PC-3 (cell line): ENCODE measurements at regions not wholly inside any gene's neighbourhood (a gene's known extent, or its start where the extent isn't known, plus 50 kb on each side); places are given as distances from the start of the nearest gene placed in this dataset.
"Not testable (repeated sequence)": the region's sequence is repeated elsewhere in the genome, so short reads cannot be mapped to it uniquely, and the experiment has no call there.

Experiments used
- ATAC-seq: fragments of 200-7000 bp; cut with Tn5 transposase; 2 replicates; pipeline ENCODE4 v1.9.1; 2020; ENCODE audit warnings: mild to moderate bottlenecking, moderate library complexity
- BruUV-seq: library from RNA; stranded (reverse); fragments of 400-500 nt; replicated peaks from 2 replicates; lab custom pipeline; 2021; lab: Mats Ljungman, UMichigan
- CTCF ChIA-PET: fragments of 300-600 bp; sonication (Branson Sonifier 250); formaldehyde crosslinking; loops from one replicate; lab custom pipeline; 2022; ENCODE audit warnings: antibody characterized with exemption; lab: Charles Lee
- POLR2A ChIA-PET: fragments of 300-600 bp; sonication (Branson Sonifier 250); formaldehyde crosslinking; loops from one replicate; lab custom pipeline; 2022; ENCODE audit warnings: antibody characterized with exemption; ENCODE audit not compliant: unreplicated experiment; lab: Charles Lee
- DNase-seq: peaks from one replicate; pipeline ENCODE4 v3.0.0-alpha.2; 2015
- H2AFZ ChIP-seq: fragments of 300-600 bp; sonication (generic); 2 replicates; pipeline ENCODE4 v1.6.0; 2016; ENCODE audit warnings: antibody characterized with exemption, low read length
- H3F3A ChIP-seq: fragments of 300-600 bp; sonication (generic); one replicate; pipeline ENCODE4 v1.6.0; 2017; ENCODE audit warnings: antibody characterized with exemption, low read length, control low read depth, mild to moderate bottlenecking; ENCODE audit not compliant: unreplicated experiment
- H3K27ac ChIP-seq: fragments of 300-600 bp; sonication (generic); 2 replicates; pipeline ENCODE4 v1.5.1; 2016; ENCODE audit warnings: mild to moderate bottlenecking, low read length
- H3K27me3 ChIP-seq: fragments of 300-600 bp; sonication (generic); 2 replicates; pipeline ENCODE4 v1.6.1; 2016; ENCODE audit warnings: low read length, mixed read lengths
- H3K36me3 ChIP-seq: fragments of 300-600 bp; sonication (generic); 2 replicates; pipeline ENCODE4 v1.6.1; 2016; ENCODE audit warnings: low read depth, mixed run types, low read length, mixed read lengths
- H3K4me1 ChIP-seq: fragments of 300-600 bp; sonication (generic); 2 replicates; pipeline ENCODE4 v1.5.1; 2016; ENCODE audit warnings: low read length; ENCODE audit not compliant: insufficient read depth
- H3K4me2 ChIP-seq: fragments of 300-600 bp; sonication (generic); 2 replicates; pipeline ENCODE4 v1.6.0; 2016; ENCODE audit warnings: low read length
- H3K4me3 ChIP-seq: fragments of 300-600 bp; sonication (generic); 2 replicates; pipeline ENCODE4 v1.5.1; 2016; ENCODE audit warnings: mild to moderate bottlenecking, low read length, mixed read lengths
- H3K79me2 ChIP-seq: fragments of 300-600 bp; sonication (generic); 2 replicates; pipeline ENCODE4 v1.6.1; 2017; ENCODE audit warnings: low read length, mixed read lengths
- H3K9ac ChIP-seq: fragments of 300-600 bp; sonication (generic); 2 replicates; pipeline ENCODE4 v1.6.0; 2016; ENCODE audit warnings: mild to moderate bottlenecking, low read length
- H3K9me2 ChIP-seq: fragments of 300-600 bp; sonication (generic); replicated peaks from 2 replicates; pipeline ENCODE4 v1.6.1; 2016; ENCODE audit warnings: mixed run types, low read length, mixed read lengths
- H3K9me3 ChIP-seq: fragments of 300-600 bp; sonication (generic); 2 replicates; pipeline ENCODE4 v1.6.1; 2016; ENCODE audit warnings: low read length, mixed read lengths
- H4K20me1 ChIP-seq: fragments of 300-600 bp; sonication (generic); 2 replicates; pipeline ENCODE4 v1.6.1; 2016; ENCODE audit warnings: low read length, mixed read lengths
- CTCF ChIP-seq: fragments of 300-600 bp; sonication (generic); conservative IDR thresholded peaks from 2 replicates; pipeline ENCODE4 v1.5.1; 2017; ENCODE audit warnings: antibody characterized with exemption, low read depth, mild to moderate bottlenecking, low read length
- EZH2 ChIP-seq: fragments of 300-600 bp; sonication (generic); IDR thresholded peaks from one replicate; pipeline ENCODE4 v1.6.1; 2017; ENCODE audit warnings: antibody characterized with exemption, mild to moderate bottlenecking, low read length; ENCODE audit not compliant: unreplicated experiment
- EZH2phosphoT487 ChIP-seq: fragments of 300-600 bp; sonication (generic); IDR thresholded peaks from 2 replicates; pipeline ENCODE4 v1.6.1; 2018; ENCODE audit warnings: mild to moderate bottlenecking, antibody characterized with exemption, low read length, borderline replicate concordance
- intact Hi-C: fragments of 100-400 bp; cut with micrococcal nuclease; formaldehyde crosslinking; loops from 2 replicates; pipeline ENCODE4 v1.9.0; 2023

GRCh38 chr1:59212706-59213105 lies 84.2 kb upstream of the FGGY start:
- Histone ChIP-seq H4K20me1 (no peaks in the 10 kb centered on the region), H3K9me3 (no peaks in the 10 kb centered on the region), H3K27me3 (no peaks in the 10 kb centered on the region), H3K9me2 (no peaks in the 10 kb centered on the region), H3K4me3 (no peak overlapping the region), H3F3A (no peaks in the 10 kb centered on the region), H3K36me3 (no peaks in the 10 kb centered on the region), H2AFZ (no peak overlapping the region), H3K9ac (no peak overlapping the region), H3K4me2 (no peak overlapping the region), H3K27ac (no peak overlapping the region), H3K79me2 (no peaks in the 10 kb centered on the region), H3K4me1 (peaks cover 17% of the 10 kb centered on the region)
- no TSS peak for BruUV-seq
- ChIA-PET CTCF (no interaction called here), POLR2A (no interaction called here)
- intact Hi-C loops = no loop called here
- DNase-seq = no peak
- no peak for ATAC-seq
- TF ChIP-seq CTCF (no peak), EZH2 (no peak), EZH2phosphoT487 (no peak)

GRCh38 chr1:59214248-59215208 lies 82.4 kb upstream of the FGGY start:
- no peaks in the 10 kb centered on the region for H3K79me2 ChIP-seq
- H3K4me1 ChIP-seq = peaks cover 17% of the 10 kb centered on the region
- H2AFZ ChIP-seq = peak overlapping the region; percentile 32; the same call in 1 of the 2 replicates
- no peaks in the 10 kb centered on the region for H3F3A ChIP-seq
- H4K20me1 ChIP-seq = no peaks in the 10 kb centered on the region
- DNase-seq (peak; percentile 36), ATAC-seq (peak; percentile 63)
- H3K9me2 ChIP-seq = no peaks in the 10 kb centered on the region
- no peaks in the 10 kb centered on the region for H3K27me3 ChIP-seq
- H3K9ac ChIP-seq = no peak overlapping the region
- H3K4me3 ChIP-seq = no peak overlapping the region
- no peak for TF ChIP-seq EZH2phosphoT487
- no peak for TF ChIP-seq EZH2
- TF ChIP-seq CTCF = no peak
- H3K9me3 ChIP-seq = no peaks in the 10 kb centered on the region
- peak overlapping the region; percentile 5; the same call in 1 of the 2 replicates for H3K4me2 ChIP-seq
- intact Hi-C loops = no loop called here
- no peaks in the 10 kb centered on the region for H3K36me3 ChIP-seq
- CTCF ChIA-PET = no interaction called here
- POLR2A ChIA-PET = interaction anchor here (0.7 kb wide), 1 partner anchor 82 kb away, joined by 3 read pairs; no protein-coding TSS in a partner anchor
- no TSS peak for BruUV-seq
- H3K27ac ChIP-seq = no peak overlapping the region

- Histone ChIP-seq H3K9ac (no peak overlapping the region), H3K4me2 (peak overlapping the region; percentile 5; the same call in 1 of the 2 replicates), H3K79me2 (no peaks in the 10 kb centered on the region), H3K9me3 (no peaks in the 10 kb centered on the region), H3F3A (no peaks in the 10 kb centered on the region), H3K27ac (no peak overlapping the region), H2AFZ (no peak overlapping the region), H3K9me2 (no peaks in the 10 kb centered on the region), H3K4me1 (peaks cover 17% of the 10 kb centered on the region), H3K27me3 (no peaks in the 10 kb centered on the region), H4K20me1 (no peaks in the 10 kb centered on the region), H3K36me3 (no peaks in the 10 kb centered on the region), H3K4me3 (no peak overlapping the region)
- BruUV-seq = no TSS peak
- ChIA-PET CTCF (no interaction called here), POLR2A (interaction anchor here (0.6 kb wide), 1 partner anchor 29 kb away, joined by 4 read pairs; no protein-coding TSS in a partner anchor)
- ATAC-seq (peak; percentile 79), DNase-seq (peak; percentile 85)
- TF ChIP-seq EZH2phosphoT487 (no peak), CTCF (peak; percentile 29)
- intact Hi-C loops = no loop called here
Observed at GRCh38 chr1:59215766-59216291, 81.1 kb upstream of the FGGY start.

- H3K36me3 ChIP-seq, BruUV-seq, H3K27ac ChIP-seq, H4K20me1 ChIP-seq, ATAC-seq, H3K27me3 ChIP-seq, CTCF ChIA-PET, H3K79me2 ChIP-seq, H3K4me3 ChIP-seq, H3K9me3 ChIP-seq, H3K4me2 ChIP-seq, POLR2A ChIA-PET, H3K9me2 ChIP-seq, H3F3A ChIP-seq, DNase-seq, H2AFZ ChIP-seq, intact Hi-C loops, H3K9ac ChIP-seq: not testable (repeated sequence)
- H3K4me1 ChIP-seq = peaks cover 17% of the 10 kb centered on the region
Observed at GRCh38 chr1:59217439-59217838, 79.5 kb upstream of the FGGY start.
